WTC11 (cell line): ENCODE measurements at regions not wholly inside any gene's neighbourhood (a gene's known extent, or its start where the extent isn't known, plus 50 kb on each side); places are given as distances from the start of the nearest gene placed in this dataset.

Experiments
- ATAC-seq: fragments of 200-7000 bp; cut with Tn5 transposase; 2 replicates; pipeline ENCODE4 v1.10.0; 2021; ENCODE audit warnings: mild to moderate bottlenecking, moderate library complexity
- CTCF ChIA-PET: fragments of 300-600 bp; sonication (Branson Sonifier 250); formaldehyde crosslinking; loops from one replicate; lab custom pipeline; 2021; ENCODE audit warnings: antibody characterized with exemption; lab: Charles Lee
- POLR2A ChIA-PET: fragments of 350-600 bp; sonication (Branson Sonifier 250); formaldehyde crosslinking; loops from one replicate; lab custom pipeline; 2021; ENCODE audit warnings: antibody characterized with exemption; lab: Charles Lee
- DNase-seq: peaks from one replicate; pipeline ENCODE4 v3.0.0; 2021; ENCODE audit warnings: low spot score
- H3K27ac Mint-ChIP-seq: 2 replicates; pipeline ENCODE4 v1.8.0; 2021; ENCODE audit warnings: mixed read lengths
- H3K27me3 Mint-ChIP-seq: 2 replicates; pipeline ENCODE4 v1.8.0; 2021; ENCODE audit warnings: low read depth, mild to moderate bottlenecking, moderate library complexity, mixed read lengths
- H3K36me3 Mint-ChIP-seq: 2 replicates; pipeline ENCODE4 v1.8.0; 2021; ENCODE audit warnings: mixed read lengths
- H3K4me1 Mint-ChIP-seq: 2 replicates; pipeline ENCODE4 v1.8.0; 2022; ENCODE audit warnings: mixed read lengths
- H3K4me3 Mint-ChIP-seq: 2 replicates; pipeline ENCODE4 v1.8.0; 2021; ENCODE audit warnings: mild to moderate bottlenecking, moderate library complexity, mixed read lengths
- H3K9me3 Mint-ChIP-seq: 2 replicates; pipeline ENCODE4 v1.8.0; 2021; ENCODE audit warnings: mixed read lengths
- AFF4 ChIP-seq: sonication (generic); formaldehyde crosslinking; IDR thresholded peaks from 2 replicates; pipeline ENCODE4 v1.8.1; 2023; ENCODE audit warnings: mild to moderate bottlenecking, missing genetic modification reagents, borderline replicate concordance
- FOXJ3 ChIP-seq: sonication (generic); formaldehyde crosslinking; IDR thresholded peaks from 2 replicates; pipeline ENCODE4 v1.9.0; 2021; ENCODE audit warnings: missing genetic modification reagents, mild to moderate bottlenecking, borderline replicate concordance
- FOXK1 ChIP-seq: sonication (generic); formaldehyde crosslinking; IDR thresholded peaks from 2 replicates; pipeline ENCODE4 v1.8.0; 2022; ENCODE audit warnings: mild to moderate bottlenecking, moderate library complexity, missing genetic modification reagents
- GTF2I ChIP-seq: fragments of 250-450 bp; sonication (Bioruptor Pico); conservative IDR thresholded peaks from 2 replicates; pipeline ENCODE4 v1.4.0; 2021; ENCODE audit warnings: mild to moderate bottlenecking
- HMGXB4 ChIP-seq: sonication (generic); formaldehyde crosslinking; IDR thresholded peaks from 2 replicates; pipeline ENCODE4 v1.8.1; 2023; ENCODE audit warnings: mild to moderate bottlenecking, moderate library complexity, missing genetic modification reagents
- IRF1 ChIP-seq: sonication (generic); formaldehyde crosslinking; IDR thresholded peaks from 2 replicates; pipeline ENCODE4 v1.8.0; 2023; ENCODE audit warnings: missing genetic modification reagents
- MYBL2 ChIP-seq: sonication (generic); formaldehyde crosslinking; IDR thresholded peaks from 2 replicates; pipeline ENCODE4 v1.8.1; 2023; ENCODE audit warnings: mild to moderate bottlenecking, moderate library complexity, missing genetic modification reagents
- OVOL2 ChIP-seq: fragments of 250-450 bp; sonication (Bioruptor Pico); IDR thresholded peaks from 2 replicates; pipeline ENCODE4 v1.9.0; 2021; ENCODE audit warnings: mild to moderate bottlenecking, borderline replicate concordance
- ZMAT4 ChIP-seq: fragments of 250-450 bp; sonication (Bioruptor Pico); IDR thresholded peaks from 2 replicates; pipeline ENCODE4 v1.9.0; 2021; ENCODE audit warnings: mild to moderate bottlenecking
- ZNF232 ChIP-seq: sonication (generic); formaldehyde crosslinking; IDR thresholded peaks from 2 replicates; pipeline ENCODE4 v1.8.0; 2022; ENCODE audit warnings: mild to moderate bottlenecking, missing genetic modification reagents
- ZNF416 ChIP-seq: fragments of 250-450 bp; sonication (Bioruptor Pico); IDR thresholded peaks from 2 replicates; pipeline ENCODE4 v1.9.0; 2021; ENCODE audit warnings: mild to moderate bottlenecking, inconsistent platforms
- ZNF671 ChIP-seq: fragments of 250-450 bp; sonication (Bioruptor Pico); IDR thresholded peaks from 2 replicates; pipeline ENCODE4 v1.8.0; 2021; ENCODE audit warnings: mild to moderate bottlenecking

GRCh38 chr20:56815796-56816195 lies 186.7 kb downstream of the TFAP2C start:
- TF ChIP-seq ZNF232 (CRISPR knock-in tag): no peak
- no peak for TF ChIP-seq FOXJ3 (CRISPR knock-in tag)
- TF ChIP-seq ZMAT4: no peak
- no peak for TF ChIP-seq HMGXB4 (CRISPR knock-in tag)
- TF ChIP-seq MYBL2 (CRISPR knock-in tag): no peak
- TF ChIP-seq, all 79 proteins: peak for 0
- Mint-ChIP-seq H3K9me3 (peaks cover 18% of the 10 kb centered on the region), H3K27me3 (no peaks in the 10 kb centered on the region; the same call in 1 of the 2 replicates), H3K27ac (no peak overlapping the region), H3K4me3 (no peak overlapping the region), H3K36me3 (peaks cover 4% of the 10 kb centered on the region; the same call in 1 of the 2 replicates), H3K4me1 (peaks cover 29% of the 10 kb centered on the region)
- DNase-seq (no peak), ATAC-seq (no peak; the same call in none of the 2 replicates)
- POLR2A ChIA-PET: no interaction called here
- CTCF ChIA-PET: interaction anchor here (0.7 to 1.3 kb wide), 3 partner anchors 28 to 245 kb away, joined by 3 to 4 read pairs (median 3); no protein-coding TSS in a partner anchor

- Mint-ChIP-seq H3K36me3 (peaks cover 4% of the 10 kb centered on the region; the same call in 1 of the 2 replicates), H3K9me3 (peaks cover 18% of the 10 kb centered on the region), H3K4me3 (no peak overlapping the region), H3K27me3 (no peaks in the 10 kb centered on the region; the same call in 1 of the 2 replicates), H3K27ac (no peak overlapping the region), H3K4me1 (peaks cover 26% of the 10 kb centered on the region)
- ATAC-seq (no peak), DNase-seq (no peak)
- ChIA-PET POLR2A (no interaction called here), CTCF (interaction anchor here (1.3 kb wide), 1 partner anchor 158 kb away, joined by 3 read pairs; no protein-coding TSS in a partner anchor)
- TF ChIP-seq MYBL2 (CRISPR knock-in tag): no peak
- TF ChIP-seq IRF1 (CRISPR knock-in tag): no peak
- no peak for TF ChIP-seq OVOL2
- TF ChIP-seq FOXK1 (CRISPR knock-in tag): no peak
- no peak for TF ChIP-seq ZNF416
- no peak for TF ChIP-seq ZNF232 (CRISPR knock-in tag)
- no peak for TF ChIP-seq ZNF671 (CRISPR knock-in tag)
Measured at GRCh38 chr20:56816349-56816748, 187.2 kb downstream of the TFAP2C start.

- Mint-ChIP-seq H3K27ac (0 out of 2 replicates have a peak overlapping the region, but pooled peaks have one; percentile 1), H3K4me3 (no peak overlapping the region), H3K4me1 (peaks cover 26% of the 10 kb centered on the region), H3K27me3 (no peaks in the 10 kb centered on the region; the same call in 1 of the 2 replicates), H3K9me3 (peaks cover 10% of the 10 kb centered on the region), H3K36me3 (no peaks in the 10 kb centered on the region)
- TF ChIP-seq AFF4 (CRISPR knock-in tag) (no peak), GTF2I (CRISPR knock-in tag) (peak; percentile 83)
- DNase-seq: no peak
- ChIA-PET POLR2A (no interaction called here), CTCF (interaction anchor here (1.0 kb wide), 1 partner anchor 10 kb away, joined by 3 read pairs; no protein-coding TSS in a partner anchor)
- no peak for ATAC-seq
Measured at GRCh38 chr20:56817780-56818675, 188.9 kb downstream of the TFAP2C start.
